ENCODE measurements at regions not wholly inside any gene's neighbourhood (a gene's known extent, or its start where the extent isn't known, plus 50 kb on each side); places are given as distances from the start of the nearest gene placed in this dataset.

GRCh38 chr1:14508613-14509012 is 89.9 kb upstream of the KAZN start:
- Mint-ChIP-seq H3K36me3 (no peaks in the 10 kb centered on the region), H3K4me3 (no peak overlapping the region), H3K4me1 (ENCODE audit: low read depth) (no peaks in the 10 kb centered on the region), H3K9me3 (ENCODE audit: low read depth) (no peaks in the 10 kb centered on the region), H3K27ac (no peak overlapping the region), H3K27me3 (peaks cover 3% of the 10 kb centered on the region)

- no peaks in the 10 kb centered on the region for H3K9me3 Mint-ChIP-seq (ENCODE audit: low read depth)
- no peaks in the 10 kb centered on the region for H3K36me3 Mint-ChIP-seq
Measured at GRCh38 chr1:14511166-14511680, 87.3 kb upstream of the KAZN start.

GRCh38 chr1:14511796-14512585 is 86.5 kb upstream of the KAZN start:
- H3K9me3 Mint-ChIP-seq (ENCODE audit: low read depth), result no peaks in the 10 kb centered on the region
- H3K27me3 Mint-ChIP-seq, result peaks cover 3% of the 10 kb centered on the region
- no peaks in the 10 kb centered on the region for H3K4me1 Mint-ChIP-seq (ENCODE audit: low read depth)
- no peak overlapping the region for H3K27ac Mint-ChIP-seq
- H3K36me3 Mint-ChIP-seq, result no peaks in the 10 kb centered on the region
- H3K4me3 Mint-ChIP-seq, result no peak overlapping the region

More at GRCh38 chr1:14511166-14511680, 87.3 kb upstream of the KAZN start:
- Mint-ChIP-seq H3K4me3 (no peak overlapping the region), H3K4me1 (ENCODE audit: low read depth) (no peaks in the 10 kb centered on the region), H3K27ac (no peak overlapping the region), H3K27me3 (peaks cover 3% of the 10 kb centered on the region)

- H3K9me3 Mint-ChIP-seq (ENCODE audit: low read depth), result no peaks in the 10 kb centered on the region
- no peak overlapping the region for H3K4me3 Mint-ChIP-seq
- no peaks in the 10 kb centered on the region for H3K4me1 Mint-ChIP-seq (ENCODE audit: low read depth)
- peaks cover 3% of the 10 kb centered on the region for H3K27me3 Mint-ChIP-seq
- no peak overlapping the region for H3K27ac Mint-ChIP-seq
- H3K36me3 Mint-ChIP-seq, result no peaks in the 10 kb centered on the region
Measured at GRCh38 chr1:14513111-14513510, 85.4 kb upstream of the KAZN start.

- no peaks in the 10 kb centered on the region for H3K36me3 Mint-ChIP-seq
- H3K27ac Mint-ChIP-seq, result no peak overlapping the region
- H3K9me3 Mint-ChIP-seq (ENCODE audit: low read depth), result no peaks in the 10 kb centered on the region
- no peaks in the 10 kb centered on the region for H3K4me1 Mint-ChIP-seq (ENCODE audit: low read depth)
- H3K4me3 Mint-ChIP-seq, result no peak overlapping the region
- no peaks in the 10 kb centered on the region for H3K27me3 Mint-ChIP-seq
Measured at GRCh38 chr1:14514739-14515138, 83.7 kb upstream of the KAZN start.

GRCh38 chr1:14516974-14517840 is 81.3 kb upstream of the KAZN start:
- Mint-ChIP-seq H3K27me3 (no peaks in the 10 kb centered on the region), H3K36me3 (no peaks in the 10 kb centered on the region), H3K27ac (no peak overlapping the region), H3K4me3 (no peak overlapping the region), H3K9me3 (ENCODE audit: low read depth) (no peaks in the 10 kb centered on the region), H3K4me1 (ENCODE audit: low read depth) (no peaks in the 10 kb centered on the region)

GRCh38 chr1:14517841-14518180 is 80.7 kb upstream of the KAZN start:
- Mint-ChIP-seq H3K36me3 (no peaks in the 10 kb centered on the region), H3K27ac (no peak overlapping the region)

GRCh38 chr1:14519976-14520375 is 78.5 kb upstream of the KAZN start:
- H3K27me3 Mint-ChIP-seq, result peaks cover 3% of the 10 kb centered on the region
- H3K9me3 Mint-ChIP-seq (ENCODE audit: low read depth), result no peaks in the 10 kb centered on the region
- H3K36me3 Mint-ChIP-seq, result no peaks in the 10 kb centered on the region
- no peak overlapping the region for H3K4me3 Mint-ChIP-seq
- H3K4me1 Mint-ChIP-seq (ENCODE audit: low read depth), result no peaks in the 10 kb centered on the region
- H3K27ac Mint-ChIP-seq, result no peak overlapping the region

More at GRCh38 chr1:14517841-14518180, 80.7 kb upstream of the KAZN start:
- no peaks in the 10 kb centered on the region for H3K4me1 Mint-ChIP-seq (ENCODE audit: low read depth)
- no peak overlapping the region for H3K4me3 Mint-ChIP-seq
- H3K27me3 Mint-ChIP-seq, result no peaks in the 10 kb centered on the region
- no peaks in the 10 kb centered on the region for H3K9me3 Mint-ChIP-seq (ENCODE audit: low read depth)

- Mint-ChIP-seq H3K27ac (no peak overlapping the region), H3K4me3 (no peak overlapping the region)
Measured at GRCh38 chr1:14520514-14521163, 77.8 kb upstream of the KAZN start.

GRCh38 chr1:14521622-14522021 is 76.9 kb upstream of the KAZN start:
- no peaks in the 10 kb centered on the region for H3K4me1 Mint-ChIP-seq (ENCODE audit: low read depth)
- peaks cover 3% of the 10 kb centered on the region for H3K27me3 Mint-ChIP-seq
- H3K9me3 Mint-ChIP-seq (ENCODE audit: low read depth), result no peaks in the 10 kb centered on the region
- no peak overlapping the region for H3K27ac Mint-ChIP-seq
- H3K4me3 Mint-ChIP-seq, result no peak overlapping the region
- H3K36me3 Mint-ChIP-seq, result no peaks in the 10 kb centered on the region

More at GRCh38 chr1:14520514-14521163, 77.8 kb upstream of the KAZN start:
- Mint-ChIP-seq H3K4me1 (ENCODE audit: low read depth) (no peaks in the 10 kb centered on the region), H3K27me3 (peaks cover 3% of the 10 kb centered on the region), H3K9me3 (ENCODE audit: low read depth) (no peaks in the 10 kb centered on the region), H3K36me3 (no peaks in the 10 kb centered on the region)

GRCh38 chr1:14522077-14522925 is 76.2 kb upstream of the KAZN start:
- no peak overlapping the region for H3K27ac Mint-ChIP-seq

GRCh38 chr1:14522926-14523241 is 75.6 kb upstream of the KAZN start:
- H3K36me3 Mint-ChIP-seq, result no peaks in the 10 kb centered on the region
- H3K27ac Mint-ChIP-seq, result no peak overlapping the region
- H3K9me3 Mint-ChIP-seq (ENCODE audit: low read depth), result no peaks in the 10 kb centered on the region
- H3K4me3 Mint-ChIP-seq, result no peak overlapping the region
- H3K27me3 Mint-ChIP-seq, result peaks cover 3% of the 10 kb centered on the region
- no peaks in the 10 kb centered on the region for H3K4me1 Mint-ChIP-seq (ENCODE audit: low read depth)

More at GRCh38 chr1:14522077-14522925, 76.2 kb upstream of the KAZN start:
- Mint-ChIP-seq H3K4me1 (ENCODE audit: low read depth) (no peaks in the 10 kb centered on the region), H3K9me3 (ENCODE audit: low read depth) (no peaks in the 10 kb centered on the region), H3K27me3 (peaks cover 3% of the 10 kb centered on the region), H3K36me3 (no peaks in the 10 kb centered on the region), H3K4me3 (no peak overlapping the region)

- Mint-ChIP-seq H3K9me3 (ENCODE audit: low read depth) (no peaks in the 10 kb centered on the region), H3K4me1 (ENCODE audit: low read depth) (no peaks in the 10 kb centered on the region), H3K27ac (no peak overlapping the region), H3K36me3 (no peaks in the 10 kb centered on the region), H3K27me3 (peaks cover 3% of the 10 kb centered on the region), H3K4me3 (no peak overlapping the region)
Measured at GRCh38 chr1:14524826-14525636, 73.5 kb upstream of the KAZN start.

GRCh38 chr1:14529475-14529874 is 69.0 kb upstream of the KAZN start:
- Mint-ChIP-seq H3K4me3 (no peak overlapping the region), H3K27me3 (no peaks in the 10 kb centered on the region), H3K36me3 (no peaks in the 10 kb centered on the region), H3K9me3 (ENCODE audit: low read depth) (no peaks in the 10 kb centered on the region), H3K4me1 (ENCODE audit: low read depth) (no peaks in the 10 kb centered on the region), H3K27ac (no peak overlapping the region)
